GM12864 (cell line): ENCODE measurements at regions not wholly inside any gene's neighbourhood (a gene's known extent, or its start where the extent isn't known, plus 50 kb on each side); places are given as distances from the start of the nearest gene placed in this dataset.

ENCODE experiments used
- DNase-seq: peaks from one replicate; pipeline ENCODE4 v3.0.0-alpha.2; 2011; ENCODE audit warnings: low read depth
- H3K4me3 ChIP-seq: 2 replicates; pipeline ENCODE4 v1.5.1; 2011; ENCODE audit warnings: mild to moderate bottlenecking, low read depth, low read length, control low read depth
- CTCF ChIP-seq: IDR thresholded peaks from 2 replicates; pipeline ENCODE4 v1.5.1; 2011; ENCODE audit warnings: low read depth, mild to moderate bottlenecking, moderate library complexity, low read length, control low read depth, inconsistent platforms; ENCODE audit errors: missing control alignments

GRCh38 chr1:104291156-104291555 is 541.5 kb downstream of the AMY1C start:
- H3K4me3 ChIP-seq = no peak overlapping the region
- TF ChIP-seq CTCF = no peak
- DNase-seq = no peak

- DNase-seq = no peak
- no peak for TF ChIP-seq CTCF
- H3K4me3 ChIP-seq = no peak overlapping the region
These were observed 544.6 kb downstream of the AMY1C start for GRCh38 chr1:104294259-104294658.

DNA sequence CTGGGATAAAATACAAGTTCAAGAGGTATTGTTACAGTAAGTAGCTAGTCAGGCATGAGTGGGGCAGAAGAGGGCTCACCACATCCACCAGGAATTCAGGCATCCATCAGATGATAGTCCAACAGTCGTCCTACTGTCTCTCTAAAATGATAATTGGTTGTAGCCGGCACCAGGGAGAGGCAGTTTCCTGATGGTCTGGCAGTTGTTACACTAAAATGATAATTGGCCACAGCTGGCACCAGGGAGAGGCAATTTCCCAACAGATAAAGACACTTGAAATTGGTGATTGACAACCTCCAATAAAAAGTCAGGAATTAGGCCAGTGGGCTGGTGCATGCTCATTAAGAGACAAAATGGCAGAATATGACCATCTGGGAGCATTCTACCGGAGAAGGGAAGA is 545.8 kb downstream of the AMY1C start:
- no peak for TF ChIP-seq CTCF
- DNase-seq = no peak

GRCh38 chr1:104309673-104310072 is 560.0 kb downstream of the AMY1C start:
- DNase-seq = no peak
- no peak overlapping the region for H3K4me3 ChIP-seq
- TF ChIP-seq CTCF = no peak

More for the DNA sequence above, 545.8 kb downstream of the AMY1C start:
- no peak overlapping the region for H3K4me3 ChIP-seq

GRCh38 chr1:104315823-104316222 is 566.1 kb downstream of the AMY1C start:
- no peak for DNase-seq
- no peak for TF ChIP-seq CTCF
- H3K4me3 ChIP-seq = no peak overlapping the region

DNA sequence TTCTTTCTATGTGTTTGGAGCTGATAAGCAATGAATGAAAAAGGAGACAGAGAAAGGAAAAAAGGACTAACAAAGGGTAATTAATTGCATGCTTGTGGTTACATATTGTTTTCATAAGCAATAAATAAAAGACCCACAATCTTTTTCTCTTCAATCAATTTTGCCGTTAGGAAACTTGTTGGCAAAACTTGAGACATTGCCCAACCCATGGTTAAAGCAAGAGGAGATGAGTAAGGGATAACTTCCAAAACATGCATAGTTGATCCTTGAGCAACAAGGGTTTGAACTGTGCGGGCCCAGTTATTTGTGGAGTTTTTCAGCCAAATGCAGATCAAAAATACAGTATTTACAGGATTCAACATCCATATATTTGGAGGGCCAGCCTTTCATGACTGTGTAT is 572.4 kb downstream of the AMY1C start:
- no peak for DNase-seq
- no peak for TF ChIP-seq CTCF
- H3K4me3 ChIP-seq = no peak overlapping the region

GRCh38 chr1:104329278-104329677 is 579.6 kb downstream of the AMY1C start:
- DNase-seq = no peak
- no peak overlapping the region for H3K4me3 ChIP-seq
- TF ChIP-seq CTCF = no peak
